HFF-Myc (cell line): ENCODE measurements at regions not wholly inside any gene's neighbourhood (a gene's known extent, or its start where the extent isn't known, plus 50 kb on each side); places are given as distances from the start of the nearest gene placed in this dataset.
"Not testable (repeated sequence)": the region's sequence is repeated elsewhere in the genome, so short reads cannot be mapped to it uniquely, and the experiment has no call there.

Experiments
- DNase-seq: peaks from one replicate; pipeline ENCODE4 v3.0.0-alpha.2; 2011; ENCODE audit warnings: low read depth; ENCODE audit errors: extremely low read depth
- H3K4me3 ChIP-seq: replicated peaks from 2 replicates; pipeline ENCODE4 v1.5.1; 2011; ENCODE audit warnings: low read depth, mild to moderate bottlenecking, control low read depth, low read length
- TF ChIP-seq, protein P1 (sequence below): IDR thresholded peaks from 2 replicates; pipeline ENCODE4 v1.5.1; 2012; ENCODE audit warnings: mild to moderate bottlenecking, low read depth, low read length, control low read depth; ENCODE audit errors: missing control alignments

DNA sequence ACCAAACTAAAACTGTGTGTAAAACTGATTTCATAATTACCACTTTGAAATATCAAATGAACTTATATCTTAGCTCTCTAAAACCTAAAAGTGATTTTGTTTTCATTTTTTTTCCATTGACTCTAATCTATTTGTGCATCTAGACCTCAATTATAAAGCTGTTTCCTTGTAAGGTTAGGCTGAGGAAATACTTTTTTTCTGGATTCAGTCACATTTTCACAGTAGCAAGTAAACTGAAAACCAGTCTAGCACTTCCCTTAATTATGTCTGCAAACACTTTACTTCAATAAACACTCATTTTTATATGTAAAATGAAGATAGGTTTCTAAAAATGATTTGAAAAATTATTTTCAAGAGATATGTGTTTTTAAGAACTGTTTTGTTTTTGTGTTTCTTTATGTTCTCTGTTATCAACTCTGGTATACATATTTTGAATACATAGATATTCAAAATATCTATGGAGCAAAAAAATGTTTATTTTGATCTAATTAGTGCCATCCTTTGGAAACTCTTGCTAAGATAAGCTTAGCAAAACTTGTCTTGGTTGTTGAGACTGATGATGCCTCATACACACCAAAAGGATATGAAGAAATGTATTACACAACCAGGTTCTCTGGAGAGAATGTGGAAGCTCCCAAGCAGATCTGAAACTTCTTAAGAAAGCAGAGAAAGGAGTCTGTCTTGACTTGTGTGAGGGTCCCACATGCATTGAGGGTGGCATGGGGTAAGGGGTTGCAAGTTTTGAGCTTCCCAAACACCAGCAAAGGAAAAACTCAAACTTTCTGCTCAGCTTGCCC is 1887.4 kb downstream of the PCDH9 start:
- TF ChIP-seq, protein P1, sequence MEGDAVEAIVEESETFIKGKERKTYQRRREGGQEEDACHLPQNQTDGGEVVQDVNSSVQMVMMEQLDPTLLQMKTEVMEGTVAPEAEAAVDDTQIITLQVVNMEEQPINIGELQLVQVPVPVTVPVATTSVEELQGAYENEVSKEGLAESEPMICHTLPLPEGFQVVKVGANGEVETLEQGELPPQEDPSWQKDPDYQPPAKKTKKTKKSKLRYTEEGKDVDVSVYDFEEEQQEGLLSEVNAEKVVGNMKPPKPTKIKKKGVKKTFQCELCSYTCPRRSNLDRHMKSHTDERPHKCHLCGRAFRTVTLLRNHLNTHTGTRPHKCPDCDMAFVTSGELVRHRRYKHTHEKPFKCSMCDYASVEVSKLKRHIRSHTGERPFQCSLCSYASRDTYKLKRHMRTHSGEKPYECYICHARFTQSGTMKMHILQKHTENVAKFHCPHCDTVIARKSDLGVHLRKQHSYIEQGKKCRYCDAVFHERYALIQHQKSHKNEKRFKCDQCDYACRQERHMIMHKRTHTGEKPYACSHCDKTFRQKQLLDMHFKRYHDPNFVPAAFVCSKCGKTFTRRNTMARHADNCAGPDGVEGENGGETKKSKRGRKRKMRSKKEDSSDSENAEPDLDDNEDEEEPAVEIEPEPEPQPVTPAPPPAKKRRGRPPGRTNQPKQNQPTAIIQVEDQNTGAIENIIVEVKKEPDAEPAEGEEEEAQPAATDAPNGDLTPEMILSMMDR: no peak
- no peak for DNase-seq
- H3K4me3 ChIP-seq: no peak overlapping the region

DNA sequence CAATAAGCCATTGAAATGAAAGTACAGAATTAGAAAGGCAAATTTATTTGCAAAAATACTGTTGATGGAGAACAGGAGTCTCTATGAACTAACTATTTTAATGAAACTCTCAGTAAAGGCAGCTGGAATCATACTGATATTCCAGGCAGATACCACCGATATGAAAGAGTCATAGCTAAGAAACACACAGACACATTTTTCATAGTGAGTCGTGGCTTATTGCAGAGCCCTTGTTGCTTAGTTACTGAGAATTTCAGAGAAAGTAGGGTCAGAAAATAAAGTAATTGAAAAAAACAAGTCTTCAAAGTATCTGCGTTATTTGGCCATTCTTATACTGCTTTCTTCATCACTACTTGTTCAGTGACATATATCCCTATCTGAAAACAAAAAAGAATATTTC is 1890.9 kb downstream of the PCDH9 start:
- no peak for DNase-seq
- H3K4me3 ChIP-seq: no peak overlapping the region
- TF ChIP-seq, protein P1: no peak

DNA sequence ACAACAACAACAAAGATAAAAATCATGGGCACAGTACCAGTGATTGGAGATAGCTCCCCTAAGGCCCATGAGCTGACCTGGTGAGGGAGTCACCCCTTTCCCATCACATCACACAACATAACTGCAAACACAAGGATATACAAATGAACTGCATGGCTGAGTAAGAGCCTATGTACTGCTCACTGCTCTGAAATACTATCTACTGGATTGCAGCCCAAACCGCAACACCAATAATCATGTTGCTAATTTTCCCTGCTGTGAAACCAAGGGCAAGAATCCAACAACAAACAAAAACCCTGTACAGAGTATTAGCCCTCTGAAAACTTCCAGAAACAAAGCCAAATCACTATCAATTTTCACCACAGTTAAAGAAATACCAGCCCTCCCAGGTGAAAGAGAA is 1893.2 kb downstream of the PCDH9 start:
- DNase-seq: no peak
- TF ChIP-seq, protein P1: no peak
- no peak overlapping the region for H3K4me3 ChIP-seq

DNA sequence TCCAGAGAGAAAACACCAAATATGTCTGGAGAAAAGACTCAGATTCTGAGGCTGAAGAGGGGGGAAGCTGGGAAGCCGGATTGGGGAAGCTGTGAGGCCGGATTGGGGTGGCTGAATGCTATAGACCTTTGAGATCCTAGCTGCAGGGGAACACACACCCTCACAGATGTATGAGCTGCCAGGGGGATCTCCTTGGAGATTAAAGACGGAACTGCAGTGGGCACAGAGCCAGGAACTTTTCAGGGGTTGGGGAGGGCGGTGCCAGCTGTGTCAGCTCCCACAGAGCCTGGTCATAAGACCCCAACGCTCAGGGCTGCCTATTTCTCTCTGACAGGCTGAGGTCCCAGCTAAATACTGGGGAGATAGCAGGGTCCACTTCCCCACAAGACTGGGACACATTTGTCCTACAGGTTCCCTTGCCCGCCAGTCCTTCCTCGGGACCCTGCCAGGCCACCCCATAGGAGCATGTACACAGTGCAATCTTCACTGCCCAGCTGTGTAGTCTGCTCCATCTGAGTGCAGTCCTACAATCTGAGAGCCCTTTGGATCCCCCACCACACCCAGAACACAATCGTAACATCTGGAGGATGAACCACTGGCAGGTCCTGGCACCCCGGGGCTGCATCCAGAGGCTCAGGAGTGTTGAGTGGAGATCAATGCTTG is 1893.9 kb downstream of the PCDH9 start:
- DNase-seq: no peak
- TF ChIP-seq, protein P1: no peak
- H3K4me3 ChIP-seq: no peak overlapping the region

DNA sequence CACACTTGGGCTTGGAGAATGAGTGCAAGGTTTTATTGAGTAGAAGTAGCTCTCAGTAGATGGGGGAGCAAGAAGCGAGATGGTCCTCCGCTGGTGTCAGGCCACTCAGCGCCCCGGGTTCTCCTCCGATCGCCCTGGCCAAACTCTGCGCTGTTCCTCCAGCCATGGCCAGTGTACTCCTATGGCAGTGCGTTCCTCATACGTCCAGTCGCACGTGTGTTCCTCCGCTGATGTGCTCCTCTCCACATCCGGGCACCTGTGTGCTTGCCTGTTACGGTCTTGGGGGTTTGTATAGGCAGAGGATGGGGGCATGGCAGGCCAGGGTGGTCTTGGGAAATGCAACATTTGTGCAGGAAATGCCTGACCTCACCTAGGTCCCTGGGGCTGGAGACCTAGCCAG is 1899.4 kb downstream of the PCDH9 start:
- no peak for DNase-seq
- TF ChIP-seq, protein P1: no peak
- H3K4me3 ChIP-seq: no peak overlapping the region

DNA sequence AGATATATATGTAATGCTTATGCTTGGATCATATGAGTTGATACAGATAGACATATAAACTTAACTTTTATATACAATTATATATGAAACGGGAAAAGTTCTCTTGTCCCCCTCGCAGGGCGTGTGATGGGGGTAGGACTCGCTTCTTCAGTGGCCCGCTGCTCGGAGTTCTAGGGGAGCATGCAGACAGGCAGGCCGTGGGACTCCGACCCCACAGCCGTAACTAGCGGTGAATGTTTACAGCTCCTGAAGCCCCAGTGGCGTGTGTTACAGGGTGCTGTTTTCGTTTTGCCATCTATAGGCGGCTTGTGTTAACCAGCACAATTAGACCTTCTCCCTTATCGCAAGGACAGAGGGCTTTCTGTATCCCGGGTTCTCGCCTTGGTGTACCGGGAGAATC is 1899.8 kb downstream of the PCDH9 start:
- no peak for DNase-seq
- TF ChIP-seq, protein P1: no peak
- H3K4me3 ChIP-seq: no peak overlapping the region

DNA sequence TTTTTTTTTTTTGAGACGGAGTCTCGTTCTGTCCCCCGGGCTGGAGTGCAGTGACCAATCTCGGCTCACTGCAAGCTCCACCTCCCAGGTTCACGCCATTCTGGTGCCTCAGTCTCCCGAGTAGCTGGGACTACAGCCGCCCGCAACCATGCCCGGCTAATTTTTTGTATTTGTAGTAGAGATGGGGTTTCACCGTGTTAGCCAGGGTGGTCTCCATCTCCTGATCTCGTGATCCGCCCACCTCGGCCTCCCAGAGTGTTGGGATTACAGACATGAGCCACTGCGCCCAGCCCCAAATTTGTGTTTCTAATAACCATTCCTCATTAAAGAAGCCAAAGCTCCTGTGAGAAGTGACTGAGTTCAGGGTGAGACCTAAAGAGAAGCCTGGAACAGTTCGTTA is 1906.9 kb downstream of the PCDH9 start:
- DNase-seq, H3K4me3 ChIP-seq: not testable (repeated sequence)

DNA sequence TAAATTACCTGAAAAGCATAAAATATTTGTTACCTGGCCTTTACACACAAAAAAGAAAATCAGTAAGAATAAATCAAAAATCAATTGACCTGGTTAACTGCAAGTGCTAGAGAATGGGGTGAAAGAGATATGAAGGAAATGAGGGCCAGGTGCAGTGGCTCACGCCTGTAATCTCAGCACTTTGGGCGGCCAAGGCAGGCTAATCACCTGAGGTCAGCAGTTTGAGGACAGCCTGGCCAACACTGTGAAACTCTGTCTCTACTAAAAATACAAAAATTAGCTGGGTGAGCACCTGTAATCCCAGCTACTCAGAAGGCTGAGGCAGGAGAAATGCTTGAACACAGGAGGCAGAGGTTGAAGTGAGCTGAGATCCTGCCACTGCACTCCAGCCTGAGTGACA is 1908.7 kb downstream of the PCDH9 start:
- H3K4me3 ChIP-seq, DNase-seq: not testable (repeated sequence)
